ENCODE measurements at regions not wholly inside any gene's neighbourhood (a gene's known extent, or its start where the extent isn't known, plus 50 kb on each side); places are given as distances from the start of the nearest gene placed in this dataset.

DNA sequence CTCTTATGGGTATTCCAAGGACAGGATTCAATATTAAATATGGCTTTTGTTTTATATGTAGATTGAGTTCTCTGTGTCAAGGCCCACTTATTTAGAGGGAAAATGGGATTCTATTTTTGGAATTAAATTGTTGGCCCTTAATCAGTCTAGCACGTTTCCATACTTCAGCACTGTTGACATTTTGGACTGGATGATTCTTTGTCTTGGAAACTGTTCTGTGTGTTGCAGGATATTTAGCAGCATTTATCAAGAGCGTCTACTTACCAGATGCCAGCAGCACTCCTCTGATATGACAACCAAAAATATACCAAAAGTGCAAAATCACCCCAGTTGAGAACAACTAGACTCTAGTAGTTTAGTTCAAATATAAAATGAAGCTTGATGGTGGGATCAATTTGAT lies 1027.0 kb upstream of the COX7C start:
- no peak for TF ChIP-seq CTCF (IDR thresholded peaks at IDR 0.05; ENCODE audit: low read length, missing control alignments)
- DNase-seq (ENCODE audit: low read depth), result no peak
- H3K4me3 ChIP-seq (replicated peaks; ENCODE audit: low read depth, low read length), result no peak overlapping the region

- TF ChIP-seq CTCF (IDR thresholded peaks at IDR 0.05; ENCODE audit: low read length, missing control alignments), result no peak
- no peak overlapping the region for H3K4me3 ChIP-seq (replicated peaks; ENCODE audit: low read depth, low read length)
- no peak for DNase-seq (ENCODE audit: low read depth)
These were observed 1026.4 kb upstream of the COX7C start for GRCh38 chr5:85591311-85591710.

DNA sequence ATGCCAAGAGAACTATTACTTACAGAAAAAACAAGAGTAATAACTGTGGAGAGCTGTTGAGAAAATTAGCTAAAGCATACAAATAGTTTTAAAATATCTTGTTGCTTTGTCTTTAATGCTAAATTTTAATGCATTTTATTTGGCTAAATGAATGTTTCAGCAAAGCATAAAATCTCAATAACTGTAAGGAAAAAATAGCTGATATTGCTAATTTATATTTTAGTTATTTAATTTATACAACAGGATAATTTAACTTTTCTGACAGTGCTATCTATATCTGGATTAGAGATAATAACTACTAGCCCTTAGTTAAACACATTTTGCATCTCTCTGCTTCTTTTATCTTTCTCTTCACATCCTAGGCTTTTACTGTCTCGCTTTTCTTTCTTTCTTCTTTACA lies 1014.9 kb upstream of the COX7C start:
- DNase-seq (ENCODE audit: low read depth), result no peak
- H3K4me3 ChIP-seq (replicated peaks; ENCODE audit: low read depth, low read length), result no peak overlapping the region
- no peak for TF ChIP-seq CTCF (IDR thresholded peaks at IDR 0.05; ENCODE audit: low read length, missing control alignments)

DNA sequence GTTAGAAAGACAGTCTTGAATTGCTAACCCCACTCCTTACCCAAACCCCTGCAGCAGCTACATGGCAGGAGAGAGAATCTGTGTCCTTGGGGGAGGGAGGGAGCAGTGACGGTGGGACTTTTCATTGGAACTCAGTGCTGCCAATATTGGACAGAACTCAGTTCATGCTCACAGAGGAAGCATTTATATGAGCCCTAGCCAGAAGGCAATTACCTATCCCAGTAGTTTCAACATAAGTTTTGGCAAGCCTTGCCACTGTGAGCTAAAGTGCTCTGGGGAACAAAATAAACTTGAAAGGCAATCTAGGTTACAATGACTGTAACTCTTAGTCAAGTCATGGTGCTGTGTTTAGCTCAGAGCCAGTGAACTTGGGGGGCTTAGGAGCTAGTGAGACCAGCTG lies 1013.4 kb upstream of the COX7C start:
- TF ChIP-seq CTCF (IDR thresholded peaks at IDR 0.05; ENCODE audit: low read length, missing control alignments), result no peak
- DNase-seq (ENCODE audit: low read depth), result no peak

GRCh38 chr5:85604786-85605185 lies 1013.0 kb upstream of the COX7C start:
- TF ChIP-seq CTCF (IDR thresholded peaks at IDR 0.05; ENCODE audit: low read length, missing control alignments), result no peak
- H3K4me3 ChIP-seq (replicated peaks; ENCODE audit: low read depth, low read length), result no peak overlapping the region
- DNase-seq (ENCODE audit: low read depth), result no peak

More for the DNA sequence above, 1013.4 kb upstream of the COX7C start:
- H3K4me3 ChIP-seq (replicated peaks; ENCODE audit: low read depth, low read length), result no peak overlapping the region

DNA sequence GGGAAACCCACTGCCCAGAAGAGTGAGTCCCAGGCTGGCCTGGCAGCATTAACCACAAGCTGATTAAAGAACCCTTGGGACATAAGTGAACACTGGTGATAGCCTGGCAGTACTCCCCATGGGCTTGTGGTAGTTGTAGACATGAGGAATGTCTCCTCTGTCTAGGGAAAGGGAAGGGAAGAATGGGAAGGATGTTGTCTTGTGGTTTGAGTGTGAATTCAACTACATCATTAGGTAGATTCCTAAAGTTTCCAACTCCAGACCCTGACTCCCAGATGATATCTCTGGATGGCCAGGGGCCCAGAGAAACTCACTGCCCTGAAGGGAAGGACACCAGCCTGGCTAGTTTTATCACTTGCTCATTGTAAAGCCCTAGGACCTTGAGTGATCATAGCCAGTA lies 1012.4 kb upstream of the COX7C start:
- no peak for TF ChIP-seq CTCF (IDR thresholded peaks at IDR 0.05; ENCODE audit: low read length, missing control alignments)

GRCh38 chr5:85614489-85614888 lies 1003.3 kb upstream of the COX7C start:
- no peak for DNase-seq (ENCODE audit: low read depth)
- H3K4me3 ChIP-seq (replicated peaks; ENCODE audit: low read depth, low read length), result no peak overlapping the region
- no peak for TF ChIP-seq CTCF (IDR thresholded peaks at IDR 0.05; ENCODE audit: low read length, missing control alignments)

More for the DNA sequence above, 1012.4 kb upstream of the COX7C start:
- no peak for DNase-seq (ENCODE audit: low read depth)
- no peak overlapping the region for H3K4me3 ChIP-seq (replicated peaks; ENCODE audit: low read depth, low read length)
